ENCODE measurements at regions not wholly inside any gene's neighbourhood (a gene's known extent, or its start where the extent isn't known, plus 50 kb on each side); places are given as distances from the start of the nearest gene placed in this dataset.

DNA sequence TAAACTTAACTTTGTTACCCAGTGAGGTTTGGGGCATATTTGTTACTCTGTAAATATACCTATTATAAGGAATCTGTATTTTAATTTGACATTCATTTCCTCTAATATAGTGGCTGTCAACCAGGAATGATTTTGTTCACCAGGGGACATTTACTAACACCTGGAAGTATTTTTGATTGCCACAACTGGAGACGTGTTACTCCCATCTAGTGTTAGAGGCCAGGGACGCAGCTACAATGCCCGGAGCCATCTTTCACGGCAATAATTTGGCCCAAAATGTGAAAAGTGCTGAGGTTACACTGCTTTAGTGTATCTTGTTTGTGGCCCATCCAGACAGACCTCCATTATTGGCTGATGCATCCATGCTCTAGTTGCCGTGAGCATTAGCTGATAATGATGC lies 881.3 kb upstream of the ATXN7L3B start:
- no peak overlapping the region for H3K14ac ChIP-seq (ENCODE audit: insufficient read length)
- WGBS, 2 experiments (ENCODE audit: extremely low coverage in 1 of 2, insufficient coverage in 1 of 2, insufficient read length in 1 of 2, insufficient replicate concordance in 2 of 2, low coverage in 1 of 2, low lambda C conversion rate in 2 of 2, missing lambda C conversion rate in 1 of 2): 79% methylated on average over 5 of the region's 5 CpGs; no CpG with 5 or more reads in 1 of the 2 experiments
- H3K79me1 ChIP-seq (ENCODE audit: low read depth, low read length): no peaks in the 10 kb centered on the region
- FAIRE-seq (no peak), DNase-seq (ENCODE audit: low read depth in 1 of 2, low spot score in 2 of 2) (no peak)
- no peak overlapping the region for H3K4ac ChIP-seq (replicated peaks; ENCODE audit: insufficient read length, low read depth, low read length)
- H3K79me2 ChIP-seq (ENCODE audit: control insufficient read depth in 1 of 2, insufficient read depth in 2 of 2, low read length in 2 of 2): no peaks in the 10 kb centered on the region
- no peak overlapping the region for H2BK20ac ChIP-seq (ENCODE audit: low read length)
- no peaks in the 10 kb centered on the region for H3K4me1 ChIP-seq (replicated peaks in 1 of 4; ENCODE audit: control insufficient read depth in 3 of 4, insufficient read depth in 4 of 4, low read length in 3 of 4)
- H2AFZ ChIP-seq (ENCODE audit: low read length): no peak overlapping the region
- ChIA-PET CTCF (ENCODE audit: partially characterized antibody) (interaction anchor here (0.6 to 0.8 kb wide), 4 partner anchors 511 to 1325 kb away, joined by 3 to 4 read pairs (median 3); no protein-coding TSS in a partner anchor), POLR2A (ENCODE audit: partially characterized antibody) (no interaction called here)
- H3K23me2 ChIP-seq (ENCODE audit: low read depth, low read length): no peaks in the 10 kb centered on the region
- no peak overlapping the region for H3K23ac ChIP-seq (ENCODE audit: insufficient read length)
- H4K91ac ChIP-seq (replicated peaks; ENCODE audit: insufficient read length, low read length): no peak overlapping the region
- H3K18ac ChIP-seq (ENCODE audit: extremely low read depth, low read length): no peak overlapping the region
- no peak overlapping the region for H4K8ac ChIP-seq (ENCODE audit: extremely low read depth, insufficient read depth, low read length)
- no peaks in the 10 kb centered on the region for H3K36me3 ChIP-seq (ENCODE audit: control insufficient read depth in 2 of 4, insufficient read depth in 4 of 4, low read length in 3 of 4)
- H2BK5ac ChIP-seq (ENCODE audit: low read depth, low read length): no peak overlapping the region
- no peak overlapping the region for H3K9ac ChIP-seq (replicated peaks in 1 of 4; ENCODE audit: extremely low read depth in 1 of 4, low read depth in 3 of 4, low read length in 3 of 4)
- H4K5ac ChIP-seq (ENCODE audit: insufficient read length, low read depth, low read length): no peak overlapping the region
- H3K27ac ChIP-seq (ENCODE audit: low read depth, low read length): no peak overlapping the region
- H4K20me1 ChIP-seq (replicated peaks in 1 of 2; ENCODE audit: control insufficient read depth in 1 of 2, insufficient read depth in 2 of 2, low read length in 2 of 2): no peaks in the 10 kb centered on the region
- H2AK5ac ChIP-seq (ENCODE audit: low read depth, low read length): no peak overlapping the region
- peaks cover 9 to 16% of the 10 kb centered on the region in 2 experiments for H3K9me3 ChIP-seq (ENCODE audit: insufficient read depth in 2 of 2, low read depth in 1 of 2, low read length in 1 of 2)
- no peak overlapping the region for H3K56ac ChIP-seq (replicated peaks; ENCODE audit: insufficient read length, low read depth, low read length)
- no peak overlapping the region for H3K4me3 ChIP-seq (ENCODE audit: extremely low read depth in 1 of 4, insufficient read depth in 2 of 4, low read depth in 3 of 4, low read length in 4 of 4)
- H3K27me3 ChIP-seq (replicated peaks in 1 of 4; ENCODE audit: control insufficient read depth in 3 of 4, extremely low read depth in 1 of 4, insufficient read depth in 3 of 4, low read length in 3 of 4): no peaks in the 10 kb centered on the region
- TF ChIP-seq GABPA (IDR thresholded peaks at IDR 0.05; ENCODE audit: borderline replicate concordance, insufficient read depth, low read length): no peak
- no peak for TF ChIP-seq NRF1 (IDR thresholded peaks at IDR 0.05; ENCODE audit: low read depth, low read length)
- TF ChIP-seq RAD21 (IDR thresholded peaks at IDR 0.05 in 1 of 2, conservative IDR thresholded peaks at IDR 0.05 in 1 of 2; ENCODE audit: low read depth in 2 of 2, low read length in 2 of 2): peak; percentile 64 to 70
- TF ChIP-seq, protein P1, sequence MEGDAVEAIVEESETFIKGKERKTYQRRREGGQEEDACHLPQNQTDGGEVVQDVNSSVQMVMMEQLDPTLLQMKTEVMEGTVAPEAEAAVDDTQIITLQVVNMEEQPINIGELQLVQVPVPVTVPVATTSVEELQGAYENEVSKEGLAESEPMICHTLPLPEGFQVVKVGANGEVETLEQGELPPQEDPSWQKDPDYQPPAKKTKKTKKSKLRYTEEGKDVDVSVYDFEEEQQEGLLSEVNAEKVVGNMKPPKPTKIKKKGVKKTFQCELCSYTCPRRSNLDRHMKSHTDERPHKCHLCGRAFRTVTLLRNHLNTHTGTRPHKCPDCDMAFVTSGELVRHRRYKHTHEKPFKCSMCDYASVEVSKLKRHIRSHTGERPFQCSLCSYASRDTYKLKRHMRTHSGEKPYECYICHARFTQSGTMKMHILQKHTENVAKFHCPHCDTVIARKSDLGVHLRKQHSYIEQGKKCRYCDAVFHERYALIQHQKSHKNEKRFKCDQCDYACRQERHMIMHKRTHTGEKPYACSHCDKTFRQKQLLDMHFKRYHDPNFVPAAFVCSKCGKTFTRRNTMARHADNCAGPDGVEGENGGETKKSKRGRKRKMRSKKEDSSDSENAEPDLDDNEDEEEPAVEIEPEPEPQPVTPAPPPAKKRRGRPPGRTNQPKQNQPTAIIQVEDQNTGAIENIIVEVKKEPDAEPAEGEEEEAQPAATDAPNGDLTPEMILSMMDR (IDR thresholded peaks at IDR 0.05; ENCODE audit: control extremely low read depth in 1 of 3, insufficient read depth in 1 of 3, low read depth in 1 of 3, low read length in 3 of 3): peak in 2 of 3 experiments; percentile 15 to 46; a peak in 3 of 4 replicates
- H3K4me2 ChIP-seq (ENCODE audit: insufficient read depth in 1 of 2, low read depth in 2 of 2, low read length in 2 of 2): no peak overlapping the region
- no peak overlapping the region for H2BK120ac ChIP-seq (replicated peaks; ENCODE audit: low read depth, low read length)
- H2BK12ac ChIP-seq (ENCODE audit: low read depth, low read length): no peak overlapping the region
- H2BK15ac ChIP-seq (ENCODE audit: low read length): no peak overlapping the region

All from H1 (cell line).